ENCODE measurements at regions not wholly inside any gene's neighbourhood (a gene's known extent, or its start where the extent isn't known, plus 50 kb on each side); places are given as distances from the start of the nearest gene placed in this dataset.
A peak's percentile ranks its signal among the peaks of the same experiment; 100 is the strongest.

- TF ChIP-seq KAT2A (conservative IDR thresholded peaks at IDR 0.05; ENCODE audit: control insufficient read depth, low read depth, low read length) (no peak), NR2C1 (IDR thresholded peaks at IDR 0.05) (no peak), RFX5 (IDR thresholded peaks at IDR 0.05; ENCODE audit: low read depth, low read length) (no peak), RAD51 (IDR thresholded peaks at IDR 0.05) (peak; percentile 49; the same call in 1 of the 2 replicates), PAX5 (IDR thresholded peaks at IDR 0.05; ENCODE audit: borderline replicate concordance, low read depth, low read length) (peak; percentile 72; the same call in 1 of the 2 replicates), MEF2A (IDR thresholded peaks at IDR 0.05; ENCODE audit: insufficient read depth, low read depth, low read length) (peak; percentile 100), YY1 (IDR thresholded peaks at IDR 0.05; ENCODE audit: low read depth, low read length) (peak; percentile 64; the same call in 1 of the 2 replicates), NFYB (IDR thresholded peaks at IDR 0.05; ENCODE audit: insufficient read depth, low read depth, low read length) (no peak), KDM1A (IDR thresholded peaks at IDR 0.05; ENCODE audit: borderline replicate concordance) (no peak), EZH2 (IDR thresholded peaks at IDR 0.05; ENCODE audit: borderline replicate concordance, control insufficient read depth, low read depth, low read length) (no peak), MEF2B (IDR thresholded peaks at IDR 0.05; ENCODE audit: partially characterized antibody, poor library complexity, severe bottlenecking) (peak; percentile 96), SMC3 (IDR thresholded peaks at IDR 0.05; ENCODE audit: borderline replicate concordance, low read length) (no peak), HDAC2 (IDR thresholded peaks at IDR 0.05) (no peak), CHD1 (IDR thresholded peaks at IDR 0.05; ENCODE audit: low read depth, low read length) (no peak), PML (IDR thresholded peaks at IDR 0.05; ENCODE audit: low read length) (peak; percentile 73), MLLT1 (IDR thresholded peaks at IDR 0.05) (no peak), ZNF207 (IDR thresholded peaks at IDR 0.05; ENCODE audit: borderline replicate concordance) (no peak), CBFB (IDR thresholded peaks at IDR 0.05; ENCODE audit: low read depth) (peak; percentile 43; the same call in 1 of the 2 replicates), MTA3 (IDR thresholded peaks at IDR 0.05; ENCODE audit: borderline replicate concordance, low read length) (peak; percentile 95; the same call in 1 of the 2 replicates)
- TF ChIP-seq, protein P1, sequence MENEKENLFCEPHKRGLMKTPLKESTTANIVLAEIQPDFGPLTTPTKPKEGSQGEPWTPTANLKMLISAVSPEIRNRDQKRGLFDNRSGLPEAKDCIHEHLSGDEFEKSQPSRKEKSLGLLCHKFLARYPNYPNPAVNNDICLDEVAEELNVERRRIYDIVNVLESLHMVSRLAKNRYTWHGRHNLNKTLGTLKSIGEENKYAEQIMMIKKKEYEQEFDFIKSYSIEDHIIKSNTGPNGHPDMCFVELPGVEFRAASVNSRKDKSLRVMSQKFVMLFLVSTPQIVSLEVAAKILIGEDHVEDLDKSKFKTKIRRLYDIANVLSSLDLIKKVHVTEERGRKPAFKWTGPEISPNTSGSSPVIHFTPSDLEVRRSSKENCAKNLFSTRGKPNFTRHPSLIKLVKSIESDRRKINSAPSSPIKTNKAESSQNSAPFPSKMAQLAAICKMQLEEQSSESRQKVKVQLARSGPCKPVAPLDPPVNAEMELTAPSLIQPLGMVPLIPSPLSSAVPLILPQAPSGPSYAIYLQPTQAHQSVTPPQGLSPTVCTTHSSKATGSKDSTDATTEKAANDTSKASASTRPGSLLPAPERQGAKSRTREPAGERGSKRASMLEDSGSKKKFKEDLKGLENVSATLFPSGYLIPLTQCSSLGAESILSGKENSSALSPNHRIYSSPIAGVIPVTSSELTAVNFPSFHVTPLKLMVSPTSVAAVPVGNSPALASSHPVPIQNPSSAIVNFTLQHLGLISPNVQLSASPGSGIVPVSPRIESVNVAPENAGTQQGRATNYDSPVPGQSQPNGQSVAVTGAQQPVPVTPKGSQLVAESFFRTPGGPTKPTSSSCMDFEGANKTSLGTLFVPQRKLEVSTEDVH (IDR thresholded peaks at IDR 0.05; ENCODE audit: low read depth, partially characterized antibody): no peak
- TF ChIP-seq, protein P2, sequence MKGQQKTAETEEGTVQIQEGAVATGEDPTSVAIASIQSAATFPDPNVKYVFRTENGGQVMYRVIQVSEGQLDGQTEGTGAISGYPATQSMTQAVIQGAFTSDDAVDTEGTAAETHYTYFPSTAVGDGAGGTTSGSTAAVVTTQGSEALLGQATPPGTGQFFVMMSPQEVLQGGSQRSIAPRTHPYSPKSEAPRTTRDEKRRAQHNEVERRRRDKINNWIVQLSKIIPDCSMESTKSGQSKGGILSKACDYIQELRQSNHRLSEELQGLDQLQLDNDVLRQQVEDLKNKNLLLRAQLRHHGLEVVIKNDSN (IDR thresholded peaks at IDR 0.05; ENCODE audit: borderline replicate concordance, extremely low read length, insufficient read depth, low read depth, low read length): no peak
- TF ChIP-seq, protein P3, sequence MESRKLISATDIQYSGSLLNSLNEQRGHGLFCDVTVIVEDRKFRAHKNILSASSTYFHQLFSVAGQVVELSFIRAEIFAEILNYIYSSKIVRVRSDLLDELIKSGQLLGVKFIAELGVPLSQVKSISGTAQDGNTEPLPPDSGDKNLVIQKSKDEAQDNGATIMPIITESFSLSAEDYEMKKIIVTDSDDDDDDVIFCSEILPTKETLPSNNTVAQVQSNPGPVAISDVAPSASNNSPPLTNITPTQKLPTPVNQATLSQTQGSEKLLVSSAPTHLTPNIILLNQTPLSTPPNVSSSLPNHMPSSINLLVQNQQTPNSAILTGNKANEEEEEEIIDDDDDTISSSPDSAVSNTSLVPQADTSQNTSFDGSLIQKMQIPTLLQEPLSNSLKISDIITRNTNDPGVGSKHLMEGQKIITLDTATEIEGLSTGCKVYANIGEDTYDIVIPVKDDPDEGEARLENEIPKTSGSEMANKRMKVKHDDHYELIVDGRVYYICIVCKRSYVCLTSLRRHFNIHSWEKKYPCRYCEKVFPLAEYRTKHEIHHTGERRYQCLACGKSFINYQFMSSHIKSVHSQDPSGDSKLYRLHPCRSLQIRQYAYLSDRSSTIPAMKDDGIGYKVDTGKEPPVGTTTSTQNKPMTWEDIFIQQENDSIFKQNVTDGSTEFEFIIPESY (IDR thresholded peaks at IDR 0.05): no peak
Measured at GRCh38 chr5:108521011-108521700, 139.3 kb upstream of the FBXL17 start (continued).

All from GM12878 (cell line).